ENCODE measurements at regions not wholly inside any gene's neighbourhood (a gene's known extent, or its start where the extent isn't known, plus 50 kb on each side); places are given as distances from the start of the nearest gene placed in this dataset.
A peak's percentile ranks its signal among the peaks of the same experiment; 100 is the strongest.

- no CpG with 5 or more reads among the region's 4 CpGs for WGBS (ENCODE audit: insufficient coverage, low lambda C conversion rate)
- Histone ChIP-seq H3K4me3 (ENCODE audit: low read length) (no peak overlapping the region), H3K36me3 (ENCODE audit: control insufficient read depth, insufficient read depth, low read length) (no peaks in the 10 kb centered on the region), H3K27ac (ENCODE audit: low read length) (no peak overlapping the region), H3K9me3 (ENCODE audit: control insufficient read depth, low read depth, low read length) (no peaks in the 10 kb centered on the region), H3K27me3 (ENCODE audit: control insufficient read depth, insufficient read depth, low read length) (no peaks in the 10 kb centered on the region), H3K4me1 (ENCODE audit: control insufficient read depth, insufficient read depth, low read length) (no peaks in the 10 kb centered on the region)
- DNase-seq = no peak
Observed at GRCh38 chr6:163949431-163949830, 534.9 kb downstream of the QKI start.

- WGBS (ENCODE audit: insufficient coverage, low lambda C conversion rate) = 94% methylated on average over 3 of the region's 5 CpGs
- Histone ChIP-seq H3K4me1 (ENCODE audit: control insufficient read depth, insufficient read depth, low read length) (no peaks in the 10 kb centered on the region), H3K36me3 (ENCODE audit: control insufficient read depth, insufficient read depth, low read length) (no peaks in the 10 kb centered on the region), H3K27ac (ENCODE audit: low read length) (no peak overlapping the region), H3K4me3 (ENCODE audit: low read length) (no peak overlapping the region), H3K27me3 (ENCODE audit: control insufficient read depth, insufficient read depth, low read length) (no peaks in the 10 kb centered on the region), H3K9me3 (ENCODE audit: control insufficient read depth, low read depth, low read length) (no peaks in the 10 kb centered on the region)
- no peak for DNase-seq
Observed at GRCh38 chr6:163948250-163948649, 533.7 kb downstream of the QKI start.

- H3K4me3 ChIP-seq (ENCODE audit: low read length) = no peak overlapping the region
- no peaks in the 10 kb centered on the region for H3K36me3 ChIP-seq (ENCODE audit: control insufficient read depth, insufficient read depth, low read length)
- H3K27me3 ChIP-seq (ENCODE audit: control insufficient read depth, insufficient read depth, low read length) = no peaks in the 10 kb centered on the region
- DNase-seq = no peak
- WGBS (ENCODE audit: insufficient coverage, low lambda C conversion rate) = no CpG with 5 or more reads among the region's 3 CpGs
- no peaks in the 10 kb centered on the region for H3K9me3 ChIP-seq (ENCODE audit: control insufficient read depth, low read depth, low read length)
- H3K4me1 ChIP-seq (ENCODE audit: control insufficient read depth, insufficient read depth, low read length) = no peaks in the 10 kb centered on the region
- no peak overlapping the region for H3K27ac ChIP-seq (ENCODE audit: low read length)
Observed at GRCh38 chr6:163947276-163947675, 532.8 kb downstream of the QKI start.

- no peaks in the 10 kb centered on the region for H3K27me3 ChIP-seq (ENCODE audit: control insufficient read depth, insufficient read depth, low read length)
- H3K4me1 ChIP-seq (ENCODE audit: control insufficient read depth, insufficient read depth, low read length) = no peaks in the 10 kb centered on the region
- H3K27ac ChIP-seq (ENCODE audit: low read length) = no peak overlapping the region
- no peaks in the 10 kb centered on the region for H3K9me3 ChIP-seq (ENCODE audit: control insufficient read depth, low read depth, low read length)
- WGBS (ENCODE audit: insufficient coverage, low lambda C conversion rate) = no CpG with 5 or more reads among the region's 7 CpGs
- no peaks in the 10 kb centered on the region for H3K36me3 ChIP-seq (ENCODE audit: control insufficient read depth, insufficient read depth, low read length)
- H3K4me3 ChIP-seq (ENCODE audit: low read length) = no peak overlapping the region
- DNase-seq = no peak
Observed at GRCh38 chr6:163946437-163946836, 531.9 kb downstream of the QKI start.

DNA sequence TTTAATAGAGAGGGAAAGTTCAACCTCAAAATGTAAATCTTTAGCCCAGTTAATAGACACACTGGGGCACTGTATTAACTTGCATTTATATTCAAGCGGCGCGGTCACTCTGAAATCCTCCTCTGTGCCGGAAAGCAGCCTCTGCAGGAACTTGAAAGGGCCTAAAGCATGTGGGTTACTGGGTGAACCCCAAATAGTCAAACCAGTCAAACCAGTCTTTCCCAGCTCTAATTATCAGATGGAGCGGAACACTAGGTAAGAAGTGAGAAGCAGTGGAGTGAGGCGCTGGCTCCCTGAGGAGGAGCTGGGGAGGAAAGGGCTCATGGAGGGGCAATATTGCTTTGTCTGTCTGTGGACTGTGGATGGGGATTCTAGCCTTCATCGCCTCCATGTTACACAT is 531.3 kb downstream of the QKI start:
- Histone ChIP-seq H3K27me3 (ENCODE audit: control insufficient read depth, insufficient read depth, low read length) (no peaks in the 10 kb centered on the region), H3K4me3 (ENCODE audit: low read length) (no peak overlapping the region), H3K9me3 (ENCODE audit: control insufficient read depth, low read depth, low read length) (no peaks in the 10 kb centered on the region), H3K36me3 (ENCODE audit: control insufficient read depth, insufficient read depth, low read length) (no peaks in the 10 kb centered on the region), H3K4me1 (ENCODE audit: control insufficient read depth, insufficient read depth, low read length) (no peaks in the 10 kb centered on the region), H3K27ac (ENCODE audit: low read length) (no peak overlapping the region)
- WGBS (ENCODE audit: insufficient coverage, low lambda C conversion rate) = no CpG with 5 or more reads among the region's 7 CpGs
- no peak for DNase-seq

GRCh38 chr6:163944897-163945296 is 530.4 kb downstream of the QKI start:
- no peaks in the 10 kb centered on the region for H3K9me3 ChIP-seq (ENCODE audit: control insufficient read depth, low read depth, low read length)
- H3K27me3 ChIP-seq (ENCODE audit: control insufficient read depth, insufficient read depth, low read length) = no peaks in the 10 kb centered on the region
- no peak overlapping the region for H3K4me3 ChIP-seq (ENCODE audit: low read length)
- H3K4me1 ChIP-seq (ENCODE audit: control insufficient read depth, insufficient read depth, low read length) = no peaks in the 10 kb centered on the region
- DNase-seq = no peak
- WGBS (ENCODE audit: insufficient coverage, low lambda C conversion rate) = no CpG with 5 or more reads among the region's 11 CpGs
- H3K27ac ChIP-seq (ENCODE audit: low read length) = no peak overlapping the region
- H3K36me3 ChIP-seq (ENCODE audit: control insufficient read depth, insufficient read depth, low read length) = no peaks in the 10 kb centered on the region

DNA sequence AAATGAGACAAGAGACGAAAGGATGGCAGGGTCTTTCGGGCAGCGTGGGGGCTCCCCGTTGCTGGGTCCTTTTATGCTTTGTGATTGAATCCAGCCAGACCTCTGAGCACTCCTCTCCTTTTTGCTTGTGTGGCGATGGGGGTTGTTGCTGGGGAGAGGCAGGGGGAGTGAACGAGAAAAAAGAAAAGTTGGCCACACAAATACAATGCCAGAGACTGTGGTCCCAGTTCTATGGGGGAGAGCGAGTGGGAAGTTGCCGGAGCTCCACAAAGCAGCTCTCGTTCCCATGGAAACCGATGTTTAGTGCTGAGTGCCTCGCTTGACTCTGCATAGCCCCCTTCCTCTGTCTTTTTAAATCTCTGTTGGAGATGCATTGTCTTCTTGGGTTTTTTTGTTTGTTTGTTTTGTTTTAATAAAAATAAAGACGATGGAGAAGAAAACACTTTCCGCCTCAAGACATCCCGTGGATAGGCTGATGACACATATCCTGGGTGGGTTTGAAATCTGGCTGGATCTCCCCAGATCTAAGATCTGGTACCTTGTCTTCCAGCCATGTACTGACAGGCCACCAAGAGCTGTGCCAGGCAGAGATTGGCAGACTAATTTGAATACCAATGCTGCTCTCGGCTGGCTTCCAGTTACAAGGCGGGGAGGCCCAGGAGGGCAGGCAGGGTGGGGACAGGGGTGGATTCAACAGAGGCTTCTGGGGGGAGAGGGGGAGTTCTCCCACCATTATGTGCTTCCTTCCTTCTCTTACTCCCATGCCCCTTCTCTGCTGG is 529.3 kb downstream of the QKI start:
- H3K4me3 ChIP-seq (ENCODE audit: low read length) = no peak overlapping the region
- H3K27ac ChIP-seq (ENCODE audit: low read length) = no peak overlapping the region
- no peaks in the 10 kb centered on the region for H3K27me3 ChIP-seq (ENCODE audit: control insufficient read depth, insufficient read depth, low read length)
- no peaks in the 10 kb centered on the region for H3K9me3 ChIP-seq (ENCODE audit: control insufficient read depth, low read depth, low read length)
- H3K36me3 ChIP-seq (ENCODE audit: control insufficient read depth, insufficient read depth, low read length) = no peaks in the 10 kb centered on the region
- 40% methylated on average over 1 of the region's 16 CpGs for WGBS (ENCODE audit: insufficient coverage, low lambda C conversion rate)
- H3K4me1 ChIP-seq (ENCODE audit: control insufficient read depth, insufficient read depth, low read length) = no peaks in the 10 kb centered on the region
- peak; percentile 22 to 34 for DNase-seq

DNA sequence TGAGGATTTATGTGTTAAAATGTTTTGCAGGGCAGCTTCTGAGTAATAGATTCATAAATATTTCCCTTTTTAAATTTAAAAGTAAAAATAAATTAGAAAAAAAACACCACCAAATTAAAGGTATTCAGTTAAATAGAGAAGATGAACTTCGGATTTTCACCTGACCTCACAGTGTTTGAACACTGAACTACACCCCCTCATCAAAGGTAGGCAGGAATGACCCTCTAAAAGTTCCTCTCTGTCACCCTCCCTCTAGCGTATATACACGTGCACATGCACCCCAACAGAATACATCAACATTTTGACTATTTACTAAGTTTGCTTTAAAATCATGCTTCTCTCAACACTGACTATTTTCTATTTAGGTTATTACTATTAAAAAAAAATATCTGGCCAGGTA is 528.3 kb downstream of the QKI start:
- H3K27me3 ChIP-seq (ENCODE audit: control insufficient read depth, insufficient read depth, low read length) = no peaks in the 10 kb centered on the region
- no peak overlapping the region for H3K27ac ChIP-seq (ENCODE audit: low read length)
- H3K4me3 ChIP-seq (ENCODE audit: low read length) = no peak overlapping the region
- H3K9me3 ChIP-seq (ENCODE audit: control insufficient read depth, low read depth, low read length) = no peaks in the 10 kb centered on the region
- WGBS (ENCODE audit: insufficient coverage, low lambda C conversion rate) = 14% methylated on average over 2 of the region's 3 CpGs
- DNase-seq = no peak
- H3K4me1 ChIP-seq (ENCODE audit: control insufficient read depth, insufficient read depth, low read length) = no peaks in the 10 kb centered on the region
- no peaks in the 10 kb centered on the region for H3K36me3 ChIP-seq (ENCODE audit: control insufficient read depth, insufficient read depth, low read length)

DNA sequence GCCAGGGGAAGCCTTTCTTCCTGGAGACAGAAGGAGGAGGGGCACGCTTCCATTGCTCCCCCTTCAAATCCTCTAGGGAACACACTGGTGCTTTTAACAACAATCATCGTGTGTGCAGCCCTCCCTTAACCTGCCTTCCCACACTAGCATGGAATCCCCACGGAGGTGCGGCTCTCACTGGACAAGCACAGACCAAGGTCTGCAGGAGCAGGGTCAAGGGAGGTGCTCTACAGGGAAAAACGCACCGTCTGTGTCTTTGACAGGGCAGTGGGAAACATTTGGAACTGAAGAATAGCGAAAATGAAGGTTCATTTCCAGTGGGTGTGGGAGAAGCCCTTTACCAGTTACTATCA is 527.1 kb downstream of the QKI start:
- no CpG with 5 or more reads among the region's 7 CpGs for WGBS (ENCODE audit: insufficient coverage, low lambda C conversion rate)
- Histone ChIP-seq H3K27me3 (ENCODE audit: control insufficient read depth, insufficient read depth, low read length) (no peaks in the 10 kb centered on the region), H3K27ac (ENCODE audit: low read length) (no peak overlapping the region)

DNA sequence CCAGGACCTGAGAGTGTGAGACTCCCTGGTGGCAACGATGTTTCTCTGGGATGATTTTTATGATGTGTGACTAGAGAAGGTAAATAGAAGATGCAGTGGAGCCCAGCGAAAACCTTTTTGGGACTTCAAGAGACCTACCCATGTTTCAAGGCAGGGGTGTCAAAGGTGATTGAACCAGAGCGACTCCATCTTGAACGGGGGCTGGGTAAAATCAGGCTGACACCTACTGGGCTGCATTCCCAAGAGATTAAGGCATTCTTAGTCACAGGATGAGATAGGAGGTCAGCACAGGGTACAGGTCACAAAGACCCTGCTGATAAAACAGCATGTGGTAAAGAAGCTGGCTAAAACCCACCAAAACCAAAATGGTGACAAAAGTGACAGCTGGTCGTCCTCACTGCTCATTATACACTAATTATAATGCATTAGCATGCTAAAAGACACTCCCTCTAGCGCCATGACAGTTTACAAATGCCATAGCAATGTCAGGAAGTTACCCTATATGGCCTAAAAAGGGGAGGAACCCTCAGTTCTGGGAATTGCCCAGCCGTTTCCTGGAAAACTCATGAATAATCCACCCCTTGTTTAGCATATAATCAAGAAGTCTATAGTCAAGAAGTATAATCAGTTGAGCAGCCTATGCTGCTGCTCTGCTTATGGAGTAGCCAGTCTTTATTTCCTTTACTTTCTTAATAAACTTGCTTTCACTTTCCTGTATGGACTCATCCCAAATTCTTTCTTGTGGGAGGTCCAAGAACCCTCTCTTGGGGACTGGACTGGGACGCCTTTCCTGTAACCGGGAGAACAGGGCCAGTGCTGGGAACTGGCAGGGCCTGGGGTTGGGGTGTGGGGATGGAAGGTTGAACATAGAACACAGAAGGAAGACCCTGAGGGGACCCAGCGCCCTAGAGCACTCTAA is 526.4 kb downstream of the QKI start:
- no peaks in the 10 kb centered on the region for H3K9me3 ChIP-seq (ENCODE audit: control insufficient read depth, low read depth, low read length)
- no peaks in the 10 kb centered on the region for H3K4me1 ChIP-seq (ENCODE audit: control insufficient read depth, insufficient read depth, low read length)
- WGBS (ENCODE audit: insufficient coverage, low lambda C conversion rate) = no CpG with 5 or more reads among the region's 10 CpGs
- no peak overlapping the region for H3K4me3 ChIP-seq (ENCODE audit: low read length)
- H3K27me3 ChIP-seq (ENCODE audit: control insufficient read depth, insufficient read depth, low read length) = no peaks in the 10 kb centered on the region
- no peak for DNase-seq
- H3K27ac ChIP-seq (ENCODE audit: low read length) = no peak overlapping the region
- H3K36me3 ChIP-seq (ENCODE audit: control insufficient read depth, insufficient read depth, low read length) = no peaks in the 10 kb centered on the region

More for the DNA sequence above, 527.1 kb downstream of the QKI start:
- Histone ChIP-seq H3K36me3 (ENCODE audit: control insufficient read depth, insufficient read depth, low read length) (no peaks in the 10 kb centered on the region), H3K4me3 (ENCODE audit: low read length) (no peak overlapping the region), H3K9me3 (ENCODE audit: control insufficient read depth, low read depth, low read length) (no peaks in the 10 kb centered on the region), H3K4me1 (ENCODE audit: control insufficient read depth, insufficient read depth, low read length) (no peaks in the 10 kb centered on the region)
- no peak for DNase-seq
